ENCODE measurements at regions not wholly inside any gene's neighbourhood (a gene's known extent, or its start where the extent isn't known, plus 50 kb on each side); places are given as distances from the start of the nearest gene placed in this dataset.

DNA sequence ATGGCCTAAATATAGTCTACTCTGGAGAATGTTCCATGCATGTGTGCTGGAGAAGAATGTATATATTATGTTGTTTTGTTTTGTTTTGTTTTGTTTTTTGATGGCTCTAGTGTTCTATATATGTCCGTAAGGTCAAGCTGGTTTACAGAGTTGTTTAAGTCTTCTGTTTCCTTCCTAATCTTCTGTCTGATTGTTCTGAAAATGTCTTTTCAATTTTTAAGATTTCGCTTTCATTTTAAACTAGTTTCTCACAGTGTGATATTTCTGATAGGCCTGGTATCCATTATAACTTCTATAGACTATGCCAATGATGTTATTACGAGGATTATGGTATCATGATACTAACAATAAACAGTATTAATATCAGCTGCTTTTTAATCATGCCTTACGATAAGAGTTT, 1126.3 kb upstream of the SORCS1 start:
- H3K27ac ChIP-seq (ENCODE audit: low read depth, low read length, poor library complexity, severe bottlenecking): no peak overlapping the region
- H3K9me3 ChIP-seq (ENCODE audit: low read length): no peaks in the 10 kb centered on the region

DNA sequence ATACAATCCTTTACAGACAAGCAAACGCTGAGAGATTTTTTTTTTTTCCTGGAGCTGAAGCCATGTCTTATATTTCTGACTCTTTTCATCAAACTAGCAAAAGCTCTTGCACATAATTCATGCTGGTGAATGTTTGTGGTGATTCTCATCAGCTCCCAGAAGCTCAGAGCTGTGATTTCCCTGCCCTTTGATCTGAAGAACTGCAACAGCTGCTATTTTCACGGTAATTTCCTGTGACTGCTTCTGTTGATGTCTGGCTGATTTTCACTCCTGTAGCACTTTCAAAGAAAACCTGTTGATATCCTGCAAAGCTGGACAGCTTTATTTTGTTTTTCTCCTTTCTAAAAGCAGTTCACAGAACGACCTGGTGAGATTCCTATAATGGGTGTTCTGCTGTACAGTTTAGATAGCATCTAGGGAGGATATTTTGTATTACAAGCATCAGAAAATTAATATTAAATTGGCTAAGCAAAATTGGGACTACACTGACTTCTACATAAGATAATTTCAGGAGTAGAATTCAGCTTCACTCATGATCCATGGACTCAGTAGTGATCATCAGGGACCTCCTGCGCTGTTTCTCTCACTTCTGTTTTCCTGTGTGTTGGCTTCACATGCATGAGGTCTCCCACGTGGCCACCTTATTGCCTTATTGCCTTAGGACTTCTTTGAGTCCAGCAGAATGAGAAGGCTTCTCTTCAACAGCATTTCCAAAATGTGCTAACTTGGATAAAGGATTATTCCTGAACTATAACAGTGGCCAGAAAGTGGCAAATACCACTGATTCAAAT, 1111.6 kb upstream of the SORCS1 start:
- no peaks in the 10 kb centered on the region for H3K79me2 ChIP-seq (ENCODE audit: insufficient read depth, low read length)
- no peaks in the 10 kb centered on the region for H4K20me1 ChIP-seq (ENCODE audit: insufficient read depth, low read length)
- H3K36me3 ChIP-seq (ENCODE audit: insufficient read depth, low read length): no peaks in the 10 kb centered on the region
- H3K4me3 ChIP-seq (ENCODE audit: low read depth, low read length, poor library complexity, severe bottlenecking): no peak overlapping the region
- H3K4me2 ChIP-seq (ENCODE audit: low read length): no peak overlapping the region
- H3K9ac ChIP-seq (ENCODE audit: low read length): no peak overlapping the region
- H3F3A ChIP-seq (ENCODE audit: insufficient read depth, low read length): no peaks in the 10 kb centered on the region
- H3K27me3 ChIP-seq (ENCODE audit: insufficient read depth, low read length): no peaks in the 10 kb centered on the region
- no peaks in the 10 kb centered on the region for H3K9me2 ChIP-seq (ENCODE audit: low read depth, low read length)
- H3K9me3 ChIP-seq (ENCODE audit: low read length): no peaks in the 10 kb centered on the region
- no peak for TF ChIP-seq EZH2 (IDR thresholded peaks at IDR 0.05; ENCODE audit: borderline replicate concordance, low read length)
- TF ChIP-seq, protein P1, sequence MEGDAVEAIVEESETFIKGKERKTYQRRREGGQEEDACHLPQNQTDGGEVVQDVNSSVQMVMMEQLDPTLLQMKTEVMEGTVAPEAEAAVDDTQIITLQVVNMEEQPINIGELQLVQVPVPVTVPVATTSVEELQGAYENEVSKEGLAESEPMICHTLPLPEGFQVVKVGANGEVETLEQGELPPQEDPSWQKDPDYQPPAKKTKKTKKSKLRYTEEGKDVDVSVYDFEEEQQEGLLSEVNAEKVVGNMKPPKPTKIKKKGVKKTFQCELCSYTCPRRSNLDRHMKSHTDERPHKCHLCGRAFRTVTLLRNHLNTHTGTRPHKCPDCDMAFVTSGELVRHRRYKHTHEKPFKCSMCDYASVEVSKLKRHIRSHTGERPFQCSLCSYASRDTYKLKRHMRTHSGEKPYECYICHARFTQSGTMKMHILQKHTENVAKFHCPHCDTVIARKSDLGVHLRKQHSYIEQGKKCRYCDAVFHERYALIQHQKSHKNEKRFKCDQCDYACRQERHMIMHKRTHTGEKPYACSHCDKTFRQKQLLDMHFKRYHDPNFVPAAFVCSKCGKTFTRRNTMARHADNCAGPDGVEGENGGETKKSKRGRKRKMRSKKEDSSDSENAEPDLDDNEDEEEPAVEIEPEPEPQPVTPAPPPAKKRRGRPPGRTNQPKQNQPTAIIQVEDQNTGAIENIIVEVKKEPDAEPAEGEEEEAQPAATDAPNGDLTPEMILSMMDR (IDR thresholded peaks at IDR 0.05; ENCODE audit: low read length): no peak
- no peak overlapping the region for H3K27ac ChIP-seq (ENCODE audit: low read depth, low read length, poor library complexity, severe bottlenecking)
- no peaks in the 10 kb centered on the region for H3K4me1 ChIP-seq (ENCODE audit: insufficient read depth, low read length, severe bottlenecking)
- H2AFZ ChIP-seq (ENCODE audit: low read length): no peak overlapping the region

More for the DNA sequence above, 1126.3 kb upstream of the SORCS1 start:
- Histone ChIP-seq H4K20me1 (ENCODE audit: insufficient read depth, low read length) (no peaks in the 10 kb centered on the region), H2AFZ (ENCODE audit: low read length) (no peak overlapping the region), H3K27me3 (ENCODE audit: insufficient read depth, low read length) (no peaks in the 10 kb centered on the region), H3K36me3 (ENCODE audit: insufficient read depth, low read length) (no peaks in the 10 kb centered on the region), H3K4me1 (ENCODE audit: insufficient read depth, low read length, severe bottlenecking) (no peaks in the 10 kb centered on the region), H3K79me2 (ENCODE audit: insufficient read depth, low read length) (no peaks in the 10 kb centered on the region), H3K4me3 (ENCODE audit: low read depth, low read length, poor library complexity, severe bottlenecking) (no peak overlapping the region), H3K9ac (ENCODE audit: low read length) (no peak overlapping the region), H3F3A (ENCODE audit: insufficient read depth, low read length) (no peaks in the 10 kb centered on the region), H3K9me2 (ENCODE audit: low read depth, low read length) (no peaks in the 10 kb centered on the region), H3K4me2 (ENCODE audit: low read length) (no peak overlapping the region)
- TF ChIP-seq EZH2 (IDR thresholded peaks at IDR 0.05; ENCODE audit: borderline replicate concordance, low read length): no peak
- TF ChIP-seq, protein P1 (IDR thresholded peaks at IDR 0.05; ENCODE audit: low read length): no peak

DNA sequence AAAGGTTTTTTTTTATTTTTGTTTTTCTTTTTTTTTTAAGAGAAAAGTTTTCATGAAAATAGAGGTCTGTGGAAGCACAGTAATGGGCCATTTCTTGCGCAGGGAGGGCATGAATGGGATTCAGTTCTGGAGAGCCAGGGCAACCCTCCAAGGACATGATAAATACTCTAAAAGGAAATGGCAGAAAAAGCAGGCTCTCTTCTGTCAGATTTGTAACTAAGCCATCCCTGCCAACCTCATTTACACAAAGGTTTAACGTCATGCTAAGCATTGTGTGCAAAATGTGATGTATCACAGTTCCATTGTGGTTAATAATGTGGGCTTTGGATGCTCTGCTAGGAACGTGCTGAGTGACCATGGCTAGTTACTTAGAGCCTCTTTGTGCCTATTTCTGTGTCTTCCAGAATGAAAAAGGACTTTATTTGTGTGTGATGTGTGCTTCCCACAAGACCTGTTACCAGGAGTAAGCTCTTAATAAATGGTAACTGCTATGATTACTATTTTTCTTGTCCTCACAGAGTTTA, 1095.9 kb upstream of the SORCS1 start:
- no peak overlapping the region for H2AFZ ChIP-seq (ENCODE audit: low read length)
- H3K27me3 ChIP-seq (ENCODE audit: insufficient read depth, low read length): no peaks in the 10 kb centered on the region
- H3K79me2 ChIP-seq (ENCODE audit: insufficient read depth, low read length): no peaks in the 10 kb centered on the region
- TF ChIP-seq EZH2 (IDR thresholded peaks at IDR 0.05; ENCODE audit: borderline replicate concordance, low read length): no peak
- TF ChIP-seq, protein P1 (IDR thresholded peaks at IDR 0.05; ENCODE audit: low read length): no peak
- H3K9ac ChIP-seq (ENCODE audit: low read length): no peak overlapping the region
- H3F3A ChIP-seq (ENCODE audit: insufficient read depth, low read length): no peaks in the 10 kb centered on the region
- no peaks in the 10 kb centered on the region for H3K9me3 ChIP-seq (ENCODE audit: low read length)
- no peak overlapping the region for H3K4me2 ChIP-seq (ENCODE audit: low read length)
- H3K4me3 ChIP-seq (ENCODE audit: low read depth, low read length, poor library complexity, severe bottlenecking): no peak overlapping the region
- no peak overlapping the region for H3K27ac ChIP-seq (ENCODE audit: low read depth, low read length, poor library complexity, severe bottlenecking)
- no peaks in the 10 kb centered on the region for H3K36me3 ChIP-seq (ENCODE audit: insufficient read depth, low read length)
- H3K4me1 ChIP-seq (ENCODE audit: insufficient read depth, low read length, severe bottlenecking): no peaks in the 10 kb centered on the region
- no peaks in the 10 kb centered on the region for H3K9me2 ChIP-seq (ENCODE audit: low read depth, low read length)
- no peaks in the 10 kb centered on the region for H4K20me1 ChIP-seq (ENCODE audit: insufficient read depth, low read length)

Data from OCI-LY1 (cell line).